ENCODE measurements at regions not wholly inside any gene's neighbourhood (a gene's known extent, or its start where the extent isn't known, plus 50 kb on each side); places are given as distances from the start of the nearest gene placed in this dataset.

DNA sequence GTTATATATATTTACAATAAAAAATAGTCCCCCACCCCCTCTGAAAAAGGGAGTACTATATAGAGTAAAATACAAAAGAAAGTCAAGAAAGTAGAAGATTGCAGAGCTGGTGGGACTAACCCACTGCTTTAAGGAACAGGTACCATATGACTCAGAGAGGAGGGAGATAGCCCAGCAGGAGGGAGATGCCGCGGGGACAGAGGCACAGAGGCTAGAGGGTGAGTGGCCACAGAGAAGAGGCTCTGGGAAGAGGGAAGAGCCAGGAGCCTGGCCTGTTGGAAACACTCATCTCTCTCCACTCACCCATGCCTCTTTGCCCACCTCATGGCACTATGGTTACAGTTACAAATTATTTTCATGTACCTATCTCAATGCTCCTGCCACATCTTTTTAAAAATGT lies 53.6 kb upstream of the LYVE1 start (continued):
- TF ChIP-seq JUND (IDR thresholded peaks at IDR 0.05; ENCODE audit: borderline replicate concordance, low read depth, low read length): 0 out of 2 replicates have a peak, but pooled peaks have one; percentile 15
- no peak for TF ChIP-seq JUND (tag; IDR thresholded peaks at IDR 0.05; ENCODE audit: borderline replicate concordance, low read depth, low read length)
- no peak for TF ChIP-seq ZFPM2 (CRISPR knock-in tag; IDR thresholded peaks at IDR 0.05)

DNA sequence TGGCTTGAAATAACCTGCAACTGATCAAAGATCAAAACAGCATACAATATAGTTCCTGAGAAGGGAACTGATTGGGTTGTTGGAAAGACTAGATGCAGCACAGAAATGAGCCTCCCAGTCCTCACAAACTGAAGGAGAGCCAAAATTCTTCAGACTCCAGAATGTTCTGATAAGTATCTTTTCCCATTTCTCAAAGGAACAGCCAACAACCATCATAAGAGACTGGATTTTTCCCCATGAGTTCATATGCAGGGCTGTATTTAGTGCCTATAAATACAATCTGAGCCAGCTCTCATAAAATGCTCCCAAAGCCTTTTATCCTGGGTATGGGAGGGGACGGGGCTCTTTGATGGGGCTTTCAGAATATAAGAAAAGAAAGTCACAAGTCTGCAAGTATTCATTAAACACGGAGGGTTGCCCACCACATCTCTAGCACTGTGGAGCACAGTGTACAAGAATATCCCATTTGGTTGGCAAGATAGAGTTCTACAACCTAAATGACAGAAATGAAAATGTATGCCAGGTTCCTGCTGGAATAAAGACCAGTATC lies 50.7 kb upstream of the LYVE1 start:
- 19% methylated on average over 2 of the region's 2 CpGs for WGBS (ENCODE audit: insufficient coverage, low coverage, missing lambda C conversion rate)
- FAIRE-seq: no peak
- TF ChIP-seq KLF6 (CRISPR knock-in tag; IDR thresholded peaks at IDR 0.05; ENCODE audit: borderline replicate concordance): no peak
- no peak for TF ChIP-seq ZNF830 (CRISPR knock-in tag; IDR thresholded peaks at IDR 0.05)
- no peak for TF ChIP-seq BHLHE40 (IDR thresholded peaks at IDR 0.05; ENCODE audit: low read length)
- ChIA-PET CTCF (ENCODE audit: low intra/inter-chr PET ratio) (no interaction called here), POLR2A (interaction anchor here (0.9 kb wide), 1 partner anchor 14 kb away, joined by 3 read pairs; no protein-coding TSS in a partner anchor)
- Histone ChIP-seq H3K4me3 (no peak overlapping the region), H3K9ac (ENCODE audit: insufficient read depth in 1 of 2, low read depth in 2 of 2, low read length in 2 of 2) (no peak overlapping the region), H4K20me1 (replicated peaks; ENCODE audit: control insufficient read depth, insufficient read depth, low read length) (no peaks in the 10 kb centered on the region), H3K27ac (ENCODE audit: extremely low read depth, low read depth, low read length) (no peak overlapping the region), H3K4me2 (ENCODE audit: insufficient read depth, low read length) (no peak overlapping the region), H3K79me2 (ENCODE audit: control insufficient read depth, insufficient read depth, low read length) (no peaks in the 10 kb centered on the region), H3K9me1 (ENCODE audit: control insufficient read depth, insufficient read depth, low read length) (no peaks in the 10 kb centered on the region), H3K27me3 (ENCODE audit: control insufficient read depth in 2 of 2, insufficient read depth in 2 of 2, low read length in 2 of 2) (no peaks in the 10 kb centered on the region), H3K9me3 (replicated peaks; ENCODE audit: control insufficient read depth, insufficient read depth, low read depth, low read length) (no peaks in the 10 kb centered on the region), H3K4me1 (replicated peaks in 1 of 2; ENCODE audit: control insufficient read depth in 2 of 2, insufficient read depth in 2 of 2, low read length in 2 of 2) (peaks cover 3 to 15% of the 10 kb centered on the region in 2 experiments; a peak in 3 of 5 replicates), H3K36me3 (ENCODE audit: control insufficient read depth, insufficient read depth, low read length) (no peaks in the 10 kb centered on the region), H2AFZ (ENCODE audit: low read depth, low read length) (no peak overlapping the region)
- ATAC-seq: no peak
- BruUV-seq (replicated peaks): no TSS peak
- intact Hi-C loops (cut with micrococcal nuclease) (no loop called here), in situ Hi-C loops (cut with MboI) (no loop called here)
- no peak for DNase-seq (ENCODE audit: extremely low read depth in 1 of 4, low spot score in 3 of 4)
